Neural cell (in vitro differentiated cells): ENCODE measurements at regions not wholly inside any gene's neighbourhood (a gene's known extent, or its start where the extent isn't known, plus 50 kb on each side); places are given as distances from the start of the nearest gene placed in this dataset.

Source experiments
- EP300 ChIP-seq: fragments of 450-650 bp; conservative IDR thresholded peaks from 2 replicates; pipeline ENCODE4 v1.6.1; 2014; ENCODE audit warnings: antibody characterized with exemption, mild to moderate bottlenecking, moderate library complexity; ENCODE audit not compliant: poor library complexity, severe bottlenecking
- EZH2 ChIP-seq: fragments of 200-600, 300-800 bp; shearing (Covaris generic), sonication (generic); IDR thresholded peaks from 2 replicates; pipeline ENCODE4 v1.6.1; 2014; ENCODE audit warnings: antibody characterized with exemption, low read length, borderline replicate concordance, mild to moderate bottlenecking; ENCODE audit not compliant: insufficient read depth, poor library complexity, severe bottlenecking
- SMC3 ChIP-seq: fragments of 450-650 bp; conservative IDR thresholded peaks from 2 replicates; pipeline ENCODE4 v1.6.1; 2014; ENCODE audit warnings: antibody characterized with exemption, mild to moderate bottlenecking, moderate library complexity; ENCODE audit not compliant: poor library complexity
- TF ChIP-seq, protein P1 (sequence below): fragments of 450-650 bp; IDR thresholded peaks from 2 replicates; pipeline ENCODE4 v1.5.1; 2014; ENCODE audit warnings: antibody characterized with exemption, mild to moderate bottlenecking, moderate library complexity; ENCODE audit not compliant: poor library complexity, severe bottlenecking

- TF ChIP-seq, protein P1, sequence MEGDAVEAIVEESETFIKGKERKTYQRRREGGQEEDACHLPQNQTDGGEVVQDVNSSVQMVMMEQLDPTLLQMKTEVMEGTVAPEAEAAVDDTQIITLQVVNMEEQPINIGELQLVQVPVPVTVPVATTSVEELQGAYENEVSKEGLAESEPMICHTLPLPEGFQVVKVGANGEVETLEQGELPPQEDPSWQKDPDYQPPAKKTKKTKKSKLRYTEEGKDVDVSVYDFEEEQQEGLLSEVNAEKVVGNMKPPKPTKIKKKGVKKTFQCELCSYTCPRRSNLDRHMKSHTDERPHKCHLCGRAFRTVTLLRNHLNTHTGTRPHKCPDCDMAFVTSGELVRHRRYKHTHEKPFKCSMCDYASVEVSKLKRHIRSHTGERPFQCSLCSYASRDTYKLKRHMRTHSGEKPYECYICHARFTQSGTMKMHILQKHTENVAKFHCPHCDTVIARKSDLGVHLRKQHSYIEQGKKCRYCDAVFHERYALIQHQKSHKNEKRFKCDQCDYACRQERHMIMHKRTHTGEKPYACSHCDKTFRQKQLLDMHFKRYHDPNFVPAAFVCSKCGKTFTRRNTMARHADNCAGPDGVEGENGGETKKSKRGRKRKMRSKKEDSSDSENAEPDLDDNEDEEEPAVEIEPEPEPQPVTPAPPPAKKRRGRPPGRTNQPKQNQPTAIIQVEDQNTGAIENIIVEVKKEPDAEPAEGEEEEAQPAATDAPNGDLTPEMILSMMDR: no peak
- TF ChIP-seq EZH2 (no peak), SMC3 (no peak), EP300 (no peak)
Observed at GRCh38 chr1:147099192-147099591, 73.1 kb downstream of the PRKAB2 start.
